Esophagus (tissue), 2 donors: ENCODE measurements at regions not wholly inside any gene's neighbourhood (a gene's known extent, or its start where the extent isn't known, plus 50 kb on each side); places are given as distances from the start of the nearest gene placed in this dataset.
A peak's percentile ranks its signal among the peaks of the same experiment; 100 is the strongest.
"Not testable (repeated sequence)": the region's sequence is repeated elsewhere in the genome, so short reads cannot be mapped to it uniquely, and the experiment has no call there.

ENCODE experiments used
- H3K27ac ChIP-seq, 2 donors: one replicate each; pipeline ENCODE4 v1.5.1; 2013; ENCODE audit warnings: low read depth in 2 of 2, mild to moderate bottlenecking in 2 of 2, inconsistent platforms in 1 of 2, low read length in 1 of 2, moderate library complexity in 1 of 2
- H3K27me3 ChIP-seq, 2 donors: one replicate each; pipeline ENCODE4 v1.6.1; 2013; ENCODE audit warnings: low read length in 2 of 2, control low read depth in 1 of 2, mild to moderate bottlenecking in 1 of 2; ENCODE audit not compliant: insufficient read depth in 2 of 2, control insufficient read depth in 1 of 2
- H3K36me3 ChIP-seq, 2 donors: one replicate each; pipeline ENCODE4 v1.6.1; 2013; ENCODE audit warnings: low read length in 1 of 2; ENCODE audit not compliant: control insufficient read depth in 2 of 2, insufficient read depth in 2 of 2
- H3K4me1 ChIP-seq, 2 donors: one replicate each; pipeline ENCODE4 v1.6.1; 2013; ENCODE audit warnings: low read length in 1 of 2; ENCODE audit not compliant: control insufficient read depth in 2 of 2, insufficient read depth in 2 of 2
- H3K4me3 ChIP-seq, 2 donors: one replicate each; pipeline ENCODE4 v1.5.1; 2013; ENCODE audit warnings: low read length in 2 of 2, mild to moderate bottlenecking in 2 of 2, low read depth in 1 of 2, moderate library complexity in 1 of 2
- H3K9me3 ChIP-seq, 2 donors: one replicate each; pipeline ENCODE4 v1.6.1; 2013; ENCODE audit warnings: mild to moderate bottlenecking in 2 of 2, low read depth in 1 of 2, low read length in 1 of 2, moderate library complexity in 1 of 2; ENCODE audit not compliant: control insufficient read depth in 2 of 2, insufficient read depth in 1 of 2
- WGBS, 2 donors: extraction: QIAGEN DNeasy Blood & Tissue Kit; methylation state at CpG; one replicate each; pipeline ENCODE4 v1.1.7; 2013; 5-methylcytosine and 5-hydroxymethylcytosine counted together
- donor health status: healthy with polysubstance abuse.
- donor health status: Bipolar disorder and iron deficiency.

DNA sequence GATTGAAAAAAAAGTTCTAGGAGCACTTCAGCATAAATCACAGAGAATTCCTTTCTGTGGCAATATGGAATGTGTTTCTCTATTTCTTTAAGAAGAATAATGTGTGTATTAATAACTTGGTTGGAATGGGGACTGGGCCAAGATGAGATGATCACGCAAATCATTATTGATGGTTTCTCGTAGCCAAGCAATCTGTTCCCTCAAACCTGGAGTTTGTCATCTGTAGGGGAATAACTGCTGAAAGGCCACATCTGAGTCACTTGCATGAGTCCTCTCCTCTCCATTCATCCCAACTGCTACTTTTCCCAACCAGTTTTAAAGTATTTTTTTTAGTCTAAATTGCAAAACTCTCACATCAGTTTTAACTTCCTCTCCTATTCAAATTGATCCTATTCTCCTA lies 480.4 kb downstream of the PLPP3 start:
- Histone ChIP-seq H3K4me3 (no peak overlapping the region), H3K27ac (no peak overlapping the region), H3K27me3 (no peaks in the 10 kb centered on the region), H3K4me1 (no peaks in the 10 kb centered on the region), H3K36me3 (no peaks in the 10 kb centered on the region), H3K9me3 (no peaks in the 10 kb centered on the region)
- 56 to 71% methylated on average over 2 of the region's 2 CpGs for WGBS, 2 donors

DNA sequence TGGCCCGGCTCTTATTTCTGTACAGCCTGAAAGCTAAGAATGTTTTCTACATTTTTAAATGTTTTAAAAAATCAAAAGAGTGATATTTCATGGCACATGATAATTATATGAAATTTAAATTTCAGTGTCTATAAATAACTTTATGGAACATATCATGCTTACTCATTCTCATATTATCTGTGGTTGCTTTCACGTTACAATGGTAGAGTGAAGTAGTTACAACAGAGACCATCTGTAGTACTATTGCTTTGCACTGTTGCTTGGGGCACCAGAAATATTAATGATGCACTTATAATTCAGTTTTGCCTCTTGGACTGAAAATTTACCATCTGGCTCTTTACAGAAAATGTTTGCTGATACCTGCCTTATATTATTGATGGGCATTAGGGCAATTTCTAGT lies 481.6 kb downstream of the PLPP3 start:
- no peaks in the 10 kb centered on the region for H3K4me1 ChIP-seq

DNA sequence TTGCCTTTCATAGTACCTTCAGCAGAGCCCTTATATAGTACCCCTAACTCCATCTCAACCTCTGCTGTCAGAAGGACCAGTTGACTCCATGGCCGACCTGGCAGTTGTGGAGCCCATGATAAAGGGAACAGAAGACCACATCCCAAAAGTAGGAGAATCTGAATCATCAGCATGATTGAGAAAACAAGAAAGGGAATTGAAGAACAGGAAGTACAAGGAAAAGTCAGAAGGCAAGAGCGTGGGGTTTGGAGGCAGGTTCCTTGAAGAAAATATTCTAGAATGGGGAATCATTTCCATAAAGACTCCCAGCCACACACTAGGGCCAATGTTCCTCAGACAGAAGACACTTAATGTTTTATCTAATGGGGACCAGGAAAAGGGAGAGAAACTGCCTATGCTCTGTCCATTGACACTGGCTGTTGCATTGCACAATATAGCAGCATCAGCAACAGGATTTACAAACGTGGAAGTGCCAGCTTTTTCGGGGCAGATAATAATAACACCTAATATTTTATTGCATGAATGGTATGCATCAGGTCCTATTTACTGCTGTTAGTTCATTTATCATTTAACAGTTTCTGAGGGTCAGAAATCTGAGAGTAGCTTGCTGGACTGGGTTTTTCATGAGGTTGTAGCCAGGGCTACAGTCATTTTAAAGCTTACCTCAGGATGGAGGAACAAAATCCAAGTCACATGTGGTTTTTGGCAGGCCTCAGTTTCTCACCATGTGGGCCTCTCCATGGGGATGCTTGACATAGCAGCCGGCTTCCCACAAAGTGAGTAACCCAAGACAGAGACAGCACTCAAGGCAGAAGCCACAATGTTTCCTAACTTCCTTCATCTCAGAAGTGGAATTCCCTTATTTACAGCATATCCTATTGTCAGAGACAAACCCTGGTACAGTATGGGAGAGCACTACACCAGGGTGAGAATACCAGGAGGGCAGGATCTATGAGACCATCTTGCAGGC lies 483.4 kb downstream of the PLPP3 start:
- Histone ChIP-seq H3K4me3 (no peak overlapping the region), H3K36me3 (no peaks in the 10 kb centered on the region), H3K27ac (no peak overlapping the region), H3K4me1 (no peaks in the 10 kb centered on the region), H3K9me3 (no peaks in the 10 kb centered on the region), H3K27me3 (no peaks in the 10 kb centered on the region)
- WGBS, 2 donors = 70 to 74% methylated on average over 5 of the region's 5 CpGs

More for the DNA sequence above, 481.6 kb downstream of the PLPP3 start:
- no peaks in the 10 kb centered on the region for H3K9me3 ChIP-seq
- WGBS, 2 donors = 83 to 87% methylated on average over 2 of the region's 2 CpGs
- H3K4me3 ChIP-seq = no peak overlapping the region
- no peaks in the 10 kb centered on the region for H3K27me3 ChIP-seq
- H3K36me3 ChIP-seq = no peaks in the 10 kb centered on the region
- no peak overlapping the region for H3K27ac ChIP-seq

DNA sequence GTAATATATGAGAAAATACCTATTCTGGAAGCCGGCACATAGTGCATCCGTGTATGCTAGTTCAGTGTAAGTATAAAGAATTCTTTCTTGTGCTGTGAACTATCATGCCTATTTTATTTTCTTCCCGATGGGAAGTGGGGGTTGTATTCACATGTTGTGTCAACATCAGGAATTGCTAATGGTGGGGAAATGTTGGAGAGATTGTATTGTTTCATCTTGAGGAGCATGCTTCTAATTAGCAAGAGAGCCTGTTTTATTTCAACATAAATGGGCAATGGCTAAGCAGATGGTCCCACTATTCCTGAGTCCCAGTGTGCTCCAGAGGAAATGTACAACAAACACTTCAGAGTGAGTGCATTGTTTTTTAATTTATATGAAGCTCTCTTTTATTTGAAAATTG lies 485.2 kb downstream of the PLPP3 start:
- 72 to 74% methylated on average over 3 of the region's 3 CpGs for WGBS, 2 donors
- Histone ChIP-seq H3K36me3 (no peaks in the 10 kb centered on the region), H3K27me3 (no peaks in the 10 kb centered on the region), H3K4me1 (no peaks in the 10 kb centered on the region), H3K27ac (no peak overlapping the region), H3K9me3 (no peaks in the 10 kb centered on the region), H3K4me3 (no peak overlapping the region)

DNA sequence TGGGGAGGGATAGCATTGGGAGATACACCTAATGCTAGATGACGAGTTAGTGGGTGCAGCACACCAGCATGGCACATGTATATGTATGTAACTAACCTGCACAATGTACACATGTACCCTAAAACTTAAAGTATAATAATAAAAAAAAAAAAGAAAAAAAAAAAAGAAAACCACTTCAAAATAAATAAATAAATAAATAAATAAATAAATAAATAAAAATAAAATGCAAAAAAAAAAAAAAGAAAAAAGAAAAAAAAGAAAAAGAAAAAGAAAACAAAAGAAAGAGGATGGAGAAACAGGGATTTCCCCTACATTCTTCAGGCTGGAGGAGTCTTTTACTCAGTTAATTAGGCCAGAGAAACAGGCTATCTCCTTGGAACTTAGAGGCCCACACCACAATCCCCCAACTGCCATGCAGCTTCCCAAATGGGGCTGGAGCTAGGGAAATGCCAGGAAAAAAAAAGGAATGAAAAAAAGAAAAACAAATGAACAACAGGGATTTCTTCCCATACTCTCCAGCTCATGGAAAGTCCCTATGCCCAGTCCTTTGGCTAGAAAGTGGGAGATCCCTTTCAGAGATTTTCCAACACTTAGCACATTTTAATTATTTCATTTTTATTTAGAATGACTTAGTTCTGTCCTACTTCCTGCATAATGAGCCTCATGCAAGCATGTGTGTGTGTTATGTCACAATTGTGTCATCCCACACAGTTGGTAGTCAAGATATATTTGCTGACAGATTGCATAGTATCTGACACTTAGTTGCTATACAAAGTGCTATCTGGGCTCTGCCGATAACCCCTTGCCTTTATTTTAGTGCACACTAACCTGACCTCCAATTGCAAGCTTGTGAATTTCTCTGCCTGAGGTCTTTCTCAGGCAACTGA lies 486.4 kb downstream of the PLPP3 start:
- no peaks in the 10 kb centered on the region for H3K4me1 ChIP-seq
- no peaks in the 10 kb centered on the region for H3K9me3 ChIP-seq
- H3K27ac ChIP-seq = no peak overlapping the region
- H3K4me3 ChIP-seq = no peak overlapping the region
- H3K36me3 ChIP-seq = no peaks in the 10 kb centered on the region
- 78 to 81% methylated on average over 2 of the region's 2 CpGs for WGBS, 2 donors
- no peaks in the 10 kb centered on the region for H3K27me3 ChIP-seq

DNA sequence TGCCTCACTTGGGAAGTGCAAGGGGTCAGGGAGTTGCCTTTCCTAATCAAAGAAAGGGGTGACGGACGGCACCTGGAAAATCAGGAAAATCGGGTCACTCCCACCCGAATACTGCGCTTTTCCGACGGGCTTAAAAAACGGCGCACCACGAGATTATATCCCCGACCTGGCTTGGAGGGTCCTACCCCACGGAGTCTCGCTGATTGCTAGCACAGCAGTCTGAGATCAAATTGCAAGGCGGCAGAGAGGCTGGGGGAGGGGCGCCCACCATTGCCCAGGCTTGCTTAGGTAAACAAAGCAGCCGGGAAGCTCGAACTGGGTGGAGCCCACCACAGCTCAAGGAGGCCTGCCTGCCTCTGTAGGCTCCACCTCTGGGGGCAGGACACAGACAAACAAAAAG lies 489.5 kb downstream of the PLPP3 start:
- not testable (repeated sequence) for H3K4me1 ChIP-seq, H3K9me3 ChIP-seq, H3K36me3 ChIP-seq, H3K27ac ChIP-seq, H3K4me3 ChIP-seq, H3K27me3 ChIP-seq
- WGBS, 2 donors = 80% methylated on average over 17 of the region's 17 CpGs

DNA sequence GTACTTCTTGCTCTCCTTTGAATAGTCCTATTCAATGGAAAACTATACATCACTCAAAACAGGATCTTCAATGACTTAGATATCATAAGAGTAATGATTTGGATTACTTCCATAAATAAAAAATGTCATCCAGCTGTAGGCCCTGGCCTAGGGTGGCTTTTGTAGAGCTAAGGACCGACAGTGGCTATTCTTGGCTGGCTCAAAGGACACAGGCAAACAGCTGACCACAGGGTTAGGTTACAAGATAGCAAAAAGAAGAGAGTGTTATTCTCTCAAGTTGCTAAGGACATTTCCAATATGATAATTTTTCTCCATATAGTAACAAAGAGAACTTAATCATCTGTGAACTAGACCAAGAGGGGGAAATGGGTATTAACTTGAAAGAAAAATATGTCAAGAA lies 495.1 kb downstream of the PLPP3 start:
- no peak overlapping the region for H3K4me3 ChIP-seq
- H3K36me3 ChIP-seq = peaks cover 0 to 3% of the 10 kb centered on the region in 2 donors
- no peaks in the 10 kb centered on the region for H3K27me3 ChIP-seq
- 79 to 81% methylated on average over 1 of the region's 1 CpG for WGBS, 2 donors
- no peaks in the 10 kb centered on the region for H3K9me3 ChIP-seq
- no peak overlapping the region for H3K27ac ChIP-seq
- H3K4me1 ChIP-seq = peaks cover 0 to 2% of the 10 kb centered on the region in 2 donors

DNA sequence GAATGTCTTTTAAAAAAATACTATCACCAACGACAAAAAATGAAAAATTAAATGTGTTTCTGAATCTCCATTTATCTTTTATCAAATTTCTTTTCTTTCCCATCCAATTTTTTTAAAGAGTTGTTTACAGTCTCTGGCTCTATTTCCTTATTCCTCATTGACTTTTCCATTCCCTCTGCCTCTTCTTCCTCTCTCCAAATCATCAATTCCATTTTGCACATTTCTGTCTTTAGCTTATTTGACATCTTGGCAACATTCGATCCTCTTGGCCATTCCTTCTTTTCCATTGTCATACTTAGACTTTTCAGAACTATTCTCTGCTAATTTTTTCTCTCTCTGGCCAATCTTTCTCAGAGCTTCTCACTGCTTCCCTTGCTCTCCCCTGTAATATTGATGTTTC lies 497.6 kb downstream of the PLPP3 start:
- peaks cover 0 to 2% of the 10 kb centered on the region in 2 donors for H3K4me1 ChIP-seq
- WGBS, 2 donors = 52 to 62% methylated on average over 2 of the region's 2 CpGs
- no peak overlapping the region for H3K4me3 ChIP-seq
- H3K27ac ChIP-seq = no peak overlapping the region
- no peaks in the 10 kb centered on the region for H3K27me3 ChIP-seq
- no peaks in the 10 kb centered on the region for H3K9me3 ChIP-seq
- H3K36me3 ChIP-seq = peaks cover 0 to 3% of the 10 kb centered on the region in 2 donors

DNA sequence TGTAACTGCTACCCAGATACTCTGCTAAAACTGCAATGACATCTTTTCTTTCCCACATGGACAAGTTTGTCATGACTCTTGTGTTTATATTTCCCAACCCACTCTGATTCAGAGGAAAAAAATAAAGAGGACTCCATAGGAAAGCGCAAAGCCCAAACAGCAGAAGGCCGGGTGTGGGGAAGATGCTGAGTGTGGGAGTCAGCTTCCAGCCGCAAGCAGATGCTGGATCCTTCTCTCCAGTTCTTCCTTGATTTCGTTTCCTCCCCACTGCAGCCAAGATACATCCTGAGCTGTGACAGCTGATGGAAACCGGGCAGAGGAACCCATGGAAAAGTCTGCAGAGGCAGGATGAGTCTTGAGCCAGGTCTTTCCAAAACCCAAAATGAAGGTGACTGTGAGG lies 498.2 kb downstream of the PLPP3 start:
- Histone ChIP-seq H3K27me3 (no peaks in the 10 kb centered on the region), H3K36me3 (peaks cover 0 to 3% of the 10 kb centered on the region in 2 donors), H3K9me3 (no peaks in the 10 kb centered on the region), H3K4me1 (peaks cover 0 to 2% of the 10 kb centered on the region in 2 donors), H3K4me3 (no peak overlapping the region), H3K27ac (peak overlapping the region in 1 of 2 donors; percentile 8)
- WGBS, 2 donors = 61 to 69% methylated on average over 5 of the region's 5 CpGs
